Small intestine (tissue), 7 donors: ENCODE measurements at regions not wholly inside any gene's neighbourhood (a gene's known extent, or its start where the extent isn't known, plus 50 kb on each side); places are given as distances from the start of the nearest gene placed in this dataset.

Experiments used
- DNase-seq, 2 donors: peaks; one replicate each; pipeline versions ENCODE4 v3.0.0 to v3.0.0-alpha.2; 2013
- FAIRE-seq: peaks from 2 replicates; lab custom pipeline; 2012; peaks lifted over from hg19 to GRCh38; lab: Jason Lieb, UNC
- H3K27ac ChIP-seq, 3 donors: one replicate each; pipeline ENCODE4 v1.5.1; 2013; ENCODE audit warnings: low read length in 2 of 3, mild to moderate bottlenecking in 2 of 3, control low read depth in 1 of 3, inconsistent platforms in 1 of 3, low read depth in 1 of 3, moderate library complexity in 1 of 3
- H3K27me3 ChIP-seq, 3 donors: one replicate each; pipeline ENCODE4 v1.6.1; 2013; ENCODE audit warnings: low read length in 3 of 3, inconsistent platforms in 1 of 3; ENCODE audit not compliant: control insufficient read depth in 3 of 3, insufficient read depth in 3 of 3
- H3K36me3 ChIP-seq, 3 donors: one replicate each; pipeline ENCODE4 v1.6.1; 2013; ENCODE audit warnings: low read length in 3 of 3, inconsistent platforms in 1 of 3, low read depth in 1 of 3, mild to moderate bottlenecking in 1 of 3, moderate library complexity in 1 of 3; ENCODE audit not compliant: control insufficient read depth in 3 of 3, insufficient read depth in 2 of 3
- H3K4me1 ChIP-seq, 3 donors: one replicate each; pipeline ENCODE4 v1.6.1; 2013; ENCODE audit warnings: low read length in 2 of 3, inconsistent platforms in 1 of 3, low read depth in 1 of 3, mild to moderate bottlenecking in 1 of 3, moderate library complexity in 1 of 3; ENCODE audit not compliant: control insufficient read depth in 3 of 3, insufficient read depth in 2 of 3
- H3K4me3 ChIP-seq, 3 donors: one replicate each; pipeline ENCODE4 v1.5.1; 2013; ENCODE audit warnings: low read length in 3 of 3, control low read depth in 1 of 3, inconsistent platforms in 1 of 3, low read depth in 1 of 3, mild to moderate bottlenecking in 1 of 3, moderate library complexity in 1 of 3
- H3K9me3 ChIP-seq, 2 donors: one replicate each; pipeline ENCODE4 v1.6.1; 2013; ENCODE audit warnings: low read depth in 1 of 2, low read length in 1 of 2; ENCODE audit not compliant: control insufficient read depth in 2 of 2, insufficient read depth in 1 of 2
- WGBS, 3 donors: extraction: QIAGEN DNeasy Blood & Tissue Kit; methylation state at CpG; one replicate each; pipeline ENCODE4 v1.1.7; 2013; 5-methylcytosine and 5-hydroxymethylcytosine counted together
- donor health status: healthy with polysubstance abuse.
- donor health status: control.
- donor health status: control.
- donor health status: Bipolar disorder and iron deficiency.
- donor health status: healthy.

- Histone ChIP-seq H3K9me3 (no peaks in the 10 kb centered on the region), H3K4me3 (no peak overlapping the region), H3K27ac (no peak overlapping the region), H3K4me1 (no peaks in the 10 kb centered on the region), H3K36me3 (no peaks in the 10 kb centered on the region), H3K27me3 (peaks cover 0 to 1% (median 0%) of the 10 kb centered on the region in 3 donors)
- FAIRE-seq: no peak
- DNase-seq: no peak
- WGBS, 3 donors: 51 to 71% (median 55%) methylated on average over 3 of the region's 3 CpGs
Observed at GRCh38 chr5:164052536-164053093, 547.2 kb downstream of the MAT2B start.

DNA sequence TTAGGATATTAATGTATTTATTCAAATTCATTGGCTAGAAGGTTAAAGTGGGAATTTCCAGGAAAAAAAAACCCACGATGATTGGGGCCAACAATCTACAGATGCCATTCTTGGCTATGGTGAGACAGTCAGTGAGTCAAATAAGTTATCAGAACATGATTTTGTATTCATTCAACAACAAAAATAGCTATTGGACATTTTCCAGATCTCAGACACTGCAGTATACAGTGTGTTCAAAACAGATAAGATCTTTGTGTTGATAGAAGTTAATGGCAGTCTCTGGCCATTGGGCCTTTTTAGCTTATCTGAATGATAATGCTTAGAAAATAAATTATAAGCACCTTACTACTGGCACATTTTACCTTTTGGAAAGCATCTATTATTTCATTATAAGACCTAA is 547.7 kb downstream of the MAT2B start:
- Histone ChIP-seq H3K4me3 (no peak overlapping the region), H3K4me1 (no peaks in the 10 kb centered on the region), H3K9me3 (no peaks in the 10 kb centered on the region), H3K27ac (no peak overlapping the region), H3K27me3 (peaks cover 0 to 1% (median 0%) of the 10 kb centered on the region in 3 donors), H3K36me3 (no peaks in the 10 kb centered on the region)
- DNase-seq (no peak), FAIRE-seq (no peak)
- 45 to 73% (median 69%) methylated on average over 1 of the region's 1 CpG for WGBS, 3 donors

DNA sequence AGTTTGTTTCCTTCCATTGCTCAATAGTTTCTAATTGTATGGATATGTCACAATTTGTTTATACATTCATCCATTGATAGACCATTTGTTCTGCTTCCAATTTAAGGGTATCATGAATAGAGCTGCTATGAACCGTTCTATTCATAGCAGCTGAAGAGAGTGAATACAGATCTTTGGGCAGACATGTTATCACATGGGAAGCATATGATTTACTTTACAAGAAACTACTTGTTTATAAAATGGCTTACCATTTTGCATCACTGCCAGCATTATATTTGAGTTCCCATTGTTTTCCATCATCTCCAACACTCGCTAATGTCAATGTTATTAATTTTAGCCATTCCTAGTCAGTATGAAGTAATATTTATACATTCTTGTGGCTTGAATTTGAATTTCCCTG is 549.0 kb downstream of the MAT2B start:
- H3K27me3 ChIP-seq: peaks cover 0 to 1% (median 0%) of the 10 kb centered on the region in 3 donors
- DNase-seq: no peak
- H3K4me3 ChIP-seq: no peak overlapping the region
- FAIRE-seq: no peak
- H3K9me3 ChIP-seq: no peaks in the 10 kb centered on the region
- H3K4me1 ChIP-seq: no peaks in the 10 kb centered on the region
- H3K27ac ChIP-seq: no peak overlapping the region
- no peaks in the 10 kb centered on the region for H3K36me3 ChIP-seq
- 64 to 89% (median 81%) methylated on average over 2 of the region's 2 CpGs for WGBS, 3 donors

- WGBS, 3 donors: 73 to 87% (median 77%) methylated on average over 2 of the region's 2 CpGs
- H3K4me1 ChIP-seq: no peaks in the 10 kb centered on the region
- H3K4me3 ChIP-seq: no peak overlapping the region
- FAIRE-seq: no peak
- no peak overlapping the region for H3K27ac ChIP-seq
- no peaks in the 10 kb centered on the region for H3K9me3 ChIP-seq
- no peak for DNase-seq
- H3K27me3 ChIP-seq: peaks cover 0 to 1% (median 0%) of the 10 kb centered on the region in 3 donors
- H3K36me3 ChIP-seq: no peaks in the 10 kb centered on the region
Observed at GRCh38 chr5:164057121-164057520, 551.7 kb downstream of the MAT2B start.

- WGBS, 3 donors: 76 to 80% (median 76%) methylated on average over 3 of the region's 3 CpGs
- no peak overlapping the region for H3K27ac ChIP-seq
- DNase-seq (no peak), FAIRE-seq (no peak)
- no peak overlapping the region for H3K4me3 ChIP-seq
- no peaks in the 10 kb centered on the region for H3K9me3 ChIP-seq
- peaks cover 0 to 1% (median 0%) of the 10 kb centered on the region in 3 donors for H3K27me3 ChIP-seq
- no peaks in the 10 kb centered on the region for H3K36me3 ChIP-seq
- no peaks in the 10 kb centered on the region for H3K4me1 ChIP-seq
Observed at GRCh38 chr5:164058621-164059020, 553.2 kb downstream of the MAT2B start.

- whole genome bisulfite sequencing, 3 donors: 74 to 87% (median 81%) methylated on average over 2 of the region's 2 CpGs
- H3K36me3 ChIP-seq: no peaks in the 10 kb centered on the region
- no peak for DNase-seq
- no peaks in the 10 kb centered on the region for H3K9me3 ChIP-seq
- H3K4me3 ChIP-seq: no peak overlapping the region
- FAIRE-seq: no peak
- no peaks in the 10 kb centered on the region for H3K4me1 ChIP-seq
- H3K27me3 ChIP-seq: peaks cover 0 to 1% (median 0%) of the 10 kb centered on the region in 3 donors
- no peak overlapping the region for H3K27ac ChIP-seq
Observed at GRCh38 chr5:164059471-164059870, 554.1 kb downstream of the MAT2B start.

- DNase-seq: no peak
- FAIRE-seq: no peak
- Histone ChIP-seq H3K4me3 (no peak overlapping the region), H3K9me3 (no peaks in the 10 kb centered on the region), H3K36me3 (no peaks in the 10 kb centered on the region), H3K4me1 (no peaks in the 10 kb centered on the region), H3K27me3 (peaks cover 0 to 1% (median 0%) of the 10 kb centered on the region in 3 donors), H3K27ac (no peak overlapping the region)
- WGBS, 3 donors: 66 to 76% (median 70%) methylated on average over 3 of the region's 3 CpGs
Observed at GRCh38 chr5:164060786-164061355, 555.5 kb downstream of the MAT2B start.

GRCh38 chr5:164062304-164062703 is 556.9 kb downstream of the MAT2B start:
- H3K27ac ChIP-seq: no peak overlapping the region
- no peaks in the 10 kb centered on the region for H3K4me1 ChIP-seq
- FAIRE-seq: no peak
- no peaks in the 10 kb centered on the region for H3K36me3 ChIP-seq
- no peak overlapping the region for H3K4me3 ChIP-seq
- H3K9me3 ChIP-seq: no peaks in the 10 kb centered on the region
- no peak for DNase-seq
- 45 to 68% (median 54%) methylated on average over 3 of the region's 3 CpGs for WGBS, 3 donors
- no peaks in the 10 kb centered on the region for H3K27me3 ChIP-seq

- 77 to 91% (median 84%) methylated on average over 2 of the region's 2 CpGs for WGBS, 3 donors
- FAIRE-seq (no peak), DNase-seq (no peak)
- H3K9me3 ChIP-seq: no peaks in the 10 kb centered on the region
- H3K4me3 ChIP-seq: no peak overlapping the region
- no peaks in the 10 kb centered on the region for H3K27me3 ChIP-seq
- no peaks in the 10 kb centered on the region for H3K36me3 ChIP-seq
- no peaks in the 10 kb centered on the region for H3K4me1 ChIP-seq
- H3K27ac ChIP-seq: no peak overlapping the region
Observed at GRCh38 chr5:164065266-164065665, 559.8 kb downstream of the MAT2B start.
